COLO668 (cell line): ENCODE measurements at regions not wholly inside any gene's neighbourhood (a gene's known extent, or its start where the extent isn't known, plus 50 kb on each side); places are given as distances from the start of the nearest gene placed in this dataset.
"Not testable (repeated sequence)": the region's sequence is repeated elsewhere in the genome, so short reads cannot be mapped to it uniquely, and the experiment has no call there.

ENCODE experiments used
- DNase-seq: peaks from one replicate; lab custom pipeline; 2025; ENCODE audit not compliant: unreplicated experiment; lab: John Stamatoyannopoulos, UW

- DNase-seq: not testable (repeated sequence)
Observed at GRCh38 chr3:102366116-102366515, 68.7 kb upstream of the ZPLD1 start.

- DNase-seq: no peak
Observed at GRCh38 chr3:102374863-102375634, 59.8 kb upstream of the ZPLD1 start.

GRCh38 chr3:102378216-102378615 is 56.6 kb upstream of the ZPLD1 start:
- no peak for DNase-seq

GRCh38 chr3:102382201-102382600 is 52.6 kb upstream of the ZPLD1 start:
- not testable (repeated sequence) for DNase-seq
